Pancreas (tissue), 10 donors: ENCODE measurements at regions not wholly inside any gene's neighbourhood (a gene's known extent, or its start where the extent isn't known, plus 50 kb on each side); places are given as distances from the start of the nearest gene placed in this dataset.

ENCODE experiments used
- ATAC-seq, 4 donors: fragments of 200-7000 bp; cut with Tn5 transposase; one replicate each; pipeline versions ENCODE4 v1.8.0 to v1.9.1; 2020; ENCODE audit warnings: mild to moderate bottlenecking in 4 of 4, moderate library complexity in 4 of 4
- DNase-seq, 6 donors: peaks; one replicate each; pipeline ENCODE4 v3.0.0-alpha.2; 2020
- FAIRE-seq: peaks from 2 replicates; lab custom pipeline; 2012; peaks lifted over from hg19 to GRCh38; lab: Jason Lieb, UNC
- H3K27ac ChIP-seq, 4 donors: fragments of 200-600 bp; sonication (generic); 1 replicate in 3 of 4; 2 replicates in 1 of 4; pipeline versions ENCODE4 v1.5.0 to v1.8.0; 2020
- H3K27me3 ChIP-seq, 4 donors: fragments of 200-600 bp; one replicate each; pipeline ENCODE4 v1.8.0; 2021
- H3K36me3 ChIP-seq, 3 donors: fragments of 200-600 bp; sonication (generic) in 1 of 3; one replicate each; pipeline versions ENCODE4 v1.5.0 to v1.8.0; 2020 to 2021
- H3K4me1 ChIP-seq, 3 donors: fragments of 200-600 bp; one replicate each; pipeline ENCODE4 v1.8.0; 2021
- H3K4me3 ChIP-seq, 4 donors: fragments of 200-600 bp; sonication (generic) in 2 of 4; one replicate each; pipeline versions ENCODE4 v1.5.0 to v1.8.0; 2020 to 2021
- H3K9me3 ChIP-seq, 4 donors: fragments of 200-600 bp; one replicate each; pipeline ENCODE4 v1.8.0; 2021
- CTCF ChIP-seq, 4 donors: fragments of 200-600 bp; sonication (generic) in 3 of 4; IDR thresholded peaks; one replicate each; pipeline versions ENCODE4 v1.5.0 to v1.8.0; 2021; ENCODE audit warnings: antibody characterized with exemption in 4 of 4
- WGBS, 2 donors: extraction: QIAGEN DNeasy Blood & Tissue Kit; methylation state at CpG; one replicate each; pipeline ENCODE4 v1.1.7; 2013; 5-methylcytosine and 5-hydroxymethylcytosine counted together
- intact Hi-C, 3 donors: fragments of 100-400 bp; cut with DNase I; formaldehyde crosslinking; loops; one replicate each; pipeline versions ENCODE4 v1.11.1 to v1.14.2; 2022
- donor health status: healthy with polysubstance abuse.
- donor health status: DM: no; HTN: no; CAD: no; lungs with moderate emphysema.
- donor health status: DM: no; HTN: no; CAD: no.
- donor health status: control.
- donor health status: control.
- donor health status: Bipolar disorder and iron deficiency.
- donor health status: DM: yes; HTN: yes; CAD: no.
- donor health status: DM: no; HTN: no; CAD: no.
- donor health status: DM: no; HTN: no; CAD: no.
- donor health status: DM: yes; HTN: yes; CAD: no.

- no peak for FAIRE-seq
Measured at GRCh38 chr22:44412136-44412731, 85.8 kb downstream of the RTL6 start.

GRCh38 chr22:44411226-44412135 is 86.6 kb downstream of the RTL6 start:
- FAIRE-seq, result no peak
- intact Hi-C loops, result no loop called here
- TF ChIP-seq CTCF (IDR thresholded peaks at IDR 0.05), result no peak
- H3K36me3 ChIP-seq, result no peaks in the 10 kb centered on the region
- DNase-seq, result peak in 1 of 6 donors; percentile 48
- WGBS, 2 donors, result 49 to 60% methylated on average over 37 of the region's 37 CpGs
- no peak for ATAC-seq
- no peak overlapping the region for H3K4me3 ChIP-seq
- no peak overlapping the region for H3K27ac ChIP-seq
- no peaks in the 10 kb centered on the region for H3K4me1 ChIP-seq
- no peaks in the 10 kb centered on the region for H3K9me3 ChIP-seq
- H3K27me3 ChIP-seq, result no peaks in the 10 kb centered on the region

More at GRCh38 chr22:44412136-44412731, 85.8 kb downstream of the RTL6 start:
- Histone ChIP-seq H3K4me3 (no peak overlapping the region), H3K36me3 (no peaks in the 10 kb centered on the region), H3K4me1 (no peaks in the 10 kb centered on the region), H3K27me3 (no peaks in the 10 kb centered on the region), H3K27ac (no peak overlapping the region), H3K9me3 (no peaks in the 10 kb centered on the region)
- intact Hi-C loops, result no loop called here
- WGBS, 2 donors, result 63 to 65% methylated on average over 19 of the region's 19 CpGs
- no peak for TF ChIP-seq CTCF (IDR thresholded peaks at IDR 0.05)
- peak in 1 of 6 donors; percentile 50 for DNase-seq
- no peak for ATAC-seq

DNA sequence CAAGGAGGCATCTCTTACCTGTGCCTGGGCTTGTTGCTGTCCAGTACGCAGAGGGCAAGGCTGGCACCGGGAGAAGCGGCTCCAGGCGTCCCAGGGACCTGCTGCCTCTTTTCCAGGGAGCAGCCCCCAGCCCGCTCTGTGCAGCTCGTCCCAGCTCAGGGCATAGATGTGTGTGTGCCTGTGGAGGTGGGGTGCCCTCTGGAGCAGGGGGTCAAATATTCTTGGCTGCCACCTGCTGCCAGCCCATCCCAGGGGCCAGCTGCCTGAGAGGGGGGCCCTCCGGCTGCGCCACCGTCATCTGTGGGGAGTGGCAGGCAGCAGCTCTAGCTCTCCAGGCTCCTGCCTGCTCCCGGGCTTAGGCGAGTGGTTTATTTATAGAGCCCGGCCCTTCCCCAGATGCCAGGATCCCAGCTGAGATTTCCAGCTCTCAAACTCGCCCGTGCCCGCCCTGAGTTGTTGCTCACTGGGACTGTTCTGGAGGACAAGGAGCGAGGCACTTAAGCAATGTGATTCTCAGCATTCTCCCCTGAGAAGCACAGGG is 87.5 kb downstream of the RTL6 start:
- WGBS, 2 donors, result 74 to 83% methylated on average over 16 of the region's 16 CpGs
- intact Hi-C loops, result no loop called here
- Histone ChIP-seq H3K27ac (no peak overlapping the region), H3K27me3 (no peaks in the 10 kb centered on the region), H3K4me1 (no peaks in the 10 kb centered on the region), H3K9me3 (no peaks in the 10 kb centered on the region), H3K36me3 (no peaks in the 10 kb centered on the region), H3K4me3 (no peak overlapping the region)
- ATAC-seq (no peak), FAIRE-seq (no peak), DNase-seq (peak in 1 of 6 donors; percentile 54)
- TF ChIP-seq CTCF (IDR thresholded peaks at IDR 0.05), result no peak

DNA sequence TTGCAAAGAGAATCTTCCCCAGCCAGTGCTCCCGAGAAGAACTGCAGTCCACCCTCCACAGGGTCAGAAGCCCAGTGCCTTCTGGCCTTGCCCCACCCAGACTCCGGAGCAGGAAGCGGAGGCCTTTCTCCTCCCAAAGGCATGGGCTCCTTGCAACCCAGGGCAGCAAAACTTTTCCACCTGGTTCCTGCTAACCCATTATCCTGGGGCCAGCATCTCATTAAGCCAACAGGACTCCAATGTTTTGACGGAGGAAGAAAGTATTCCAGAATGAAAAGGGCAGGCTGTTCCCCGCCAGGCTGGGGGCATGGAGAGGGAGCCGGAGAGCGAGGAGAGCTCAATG is 88.1 kb downstream of the RTL6 start:
- DNase-seq (peak in 1 of 6 donors; percentile 24), FAIRE-seq (no peak), ATAC-seq (no peak)
- H3K27me3 ChIP-seq, result no peaks in the 10 kb centered on the region
- H3K9me3 ChIP-seq, result no peaks in the 10 kb centered on the region
- H3K4me1 ChIP-seq, result no peaks in the 10 kb centered on the region
- intact Hi-C loops, result no loop called here
- 85 to 86% methylated on average over 7 of the region's 7 CpGs for WGBS, 2 donors
- no peaks in the 10 kb centered on the region for H3K36me3 ChIP-seq
- no peak overlapping the region for H3K27ac ChIP-seq
- no peak for TF ChIP-seq CTCF (IDR thresholded peaks at IDR 0.05)
- no peak overlapping the region for H3K4me3 ChIP-seq
